K562 (cell line): ENCODE measurements at regions not wholly inside any gene's neighbourhood (a gene's known extent, or its start where the extent isn't known, plus 50 kb on each side); places are given as distances from the start of the nearest gene placed in this dataset.

Experiments used
- ATAC-seq: fragments of 200-7000 bp; cut with Tn5 transposase; 3 replicates; pipeline ENCODE4 v1.9.1; 2020; ENCODE audit warnings: moderate library complexity
- BruUV-seq: library from RNA; stranded (reverse); fragments of 400-500 nt; replicated peaks from 2 replicates; lab custom pipeline; 2021; lab: Mats Ljungman, UMichigan
- CTCF ChIA-PET: fragments of 300-600 bp; formaldehyde crosslinking; extraction: SDS; loops from one replicate; lab custom pipeline; 2021; ENCODE audit warnings: low intra/inter-chr PET ratio; lab: Yijun Ruan, JAX
- POLR2A ChIA-PET: fragments of 300-600, 350-650 bp; sonication (Branson Sonifier 250); formaldehyde crosslinking; extraction: SDS; loops from one replicate; lab custom pipeline; 2021; ENCODE audit warnings: antibody characterized with exemption, inconsistent platforms; lab: Yijun Ruan, JAX
- DNase-seq, 4 experiments: peaks; one replicate each; pipeline versions ENCODE4 v3.0.0 to v3.0.0-alpha.2; 2011 to 2018; ENCODE audit warnings: low spot score in 3 of 4, mixed read lengths in 3 of 4; ENCODE audit errors: extremely low read depth in 1 of 4
- FAIRE-seq: peaks from 2 replicates; lab custom pipeline; 2011; peaks lifted over from hg19 to GRCh38; lab: Jason Lieb, UNC
- H2AFZ ChIP-seq: 2 replicates; pipeline ENCODE4 v1.6.0; 2011; ENCODE audit warnings: low read depth, low read length, control low read depth, inconsistent platforms
- H3K27ac ChIP-seq: fragments of 200-600 bp; 3 replicates; pipeline ENCODE4 v1.8.0; 2011; ENCODE audit warnings: low read depth, mild to moderate bottlenecking, control low read depth, inconsistent platforms, low read length, moderate library complexity, mixed read lengths; ENCODE audit errors: extremely low read depth
- H3K27me3 ChIP-seq, 2 experiments: fragments of 300-600 bp in 1 of 2; 2 replicates in 1 of 2; 3 replicates in 1 of 2; pipeline versions ENCODE4 v1.6.0 to v1.8.0; 2011; ENCODE audit warnings: inconsistent platforms in 2 of 2, low read length in 2 of 2, mild to moderate bottlenecking in 1 of 2, mixed read lengths in 1 of 2, moderate library complexity in 1 of 2; ENCODE audit not compliant: control insufficient read depth in 2 of 2, insufficient read depth in 2 of 2
- H3K36me3 ChIP-seq: fragments of 300-600 bp; 3 replicates; pipeline ENCODE4 v1.8.0; 2011; ENCODE audit warnings: mild to moderate bottlenecking, low read length, inconsistent platforms; ENCODE audit not compliant: control insufficient read depth, insufficient read depth
- H3K4me1 ChIP-seq, 2 experiments: fragments of 200-600 bp in 1 of 2; replicated peaks in 1 of 2; 2 replicates in 1 of 2; 3 replicates in 1 of 2; pipeline versions ENCODE4 v1.5.1 to v1.8.0; 2011; ENCODE audit warnings: inconsistent platforms in 2 of 2, low read length in 2 of 2, mild to moderate bottlenecking in 1 of 2, mixed read lengths in 1 of 2, moderate library complexity in 1 of 2; ENCODE audit not compliant: control insufficient read depth in 2 of 2, insufficient read depth in 2 of 2
- H3K4me2 ChIP-seq: 2 replicates; pipeline ENCODE4 v1.6.1; 2011; ENCODE audit warnings: low read length, control low read depth, inconsistent platforms, mixed read lengths; ENCODE audit not compliant: insufficient read depth
- H3K4me3 ChIP-seq: fragments of 200-600 bp; sonication (generic), shearing (Covaris generic); 2 replicates; pipeline ENCODE4 v1.5.1; 2016; ENCODE audit warnings: control low read depth, inconsistent platforms
- H3K79me2 ChIP-seq: fragments of 200-600 bp; 3 replicates; pipeline ENCODE4 v1.8.0; 2011; ENCODE audit warnings: low read length, inconsistent platforms; ENCODE audit not compliant: control insufficient read depth, insufficient read depth
- H3K9ac ChIP-seq, 2 experiments: 2 replicates each; pipeline versions ENCODE4 v1.6.0 to v1.6.1; 2011; ENCODE audit warnings: low read depth in 2 of 2, low read length in 2 of 2, control low read depth in 1 of 2, inconsistent platforms in 1 of 2, mild to moderate bottlenecking in 1 of 2, mixed read lengths in 1 of 2; ENCODE audit not compliant: insufficient read depth in 1 of 2
- H3K9me1 ChIP-seq: one replicate; pipeline ENCODE4 v1.6.0; 2011; ENCODE audit warnings: inconsistent platforms, mild to moderate bottlenecking, low read length, moderate library complexity; ENCODE audit not compliant: control insufficient read depth, insufficient read depth
- H3K9me3 ChIP-seq: replicated peaks from 2 replicates; pipeline ENCODE4 v1.5.1; 2011; ENCODE audit warnings: low read depth, low read length, inconsistent platforms; ENCODE audit not compliant: control insufficient read depth, insufficient read depth
- H4K20me1 ChIP-seq: replicated peaks from 2 replicates; pipeline ENCODE4 v1.6.1; 2011; ENCODE audit warnings: low read length, inconsistent platforms, mixed read lengths; ENCODE audit not compliant: control insufficient read depth, insufficient read depth
- BRCA1 ChIP-seq, 2 experiments: fragments of 450-650 bp in 1 of 2; sonication (generic) in 1 of 2; formaldehyde crosslinking in 1 of 2; IDR thresholded peaks; 2 replicates each; pipeline versions ENCODE4 v1.5.0 to v1.6.1; 2017 to 2020; ENCODE audit warnings: mild to moderate bottlenecking in 1 of 2, missing genetic modification reagents in 1 of 2
- CAMTA2 ChIP-seq: fragments of 250-450 bp; sonication (Bioruptor Pico); conservative IDR thresholded peaks from 2 replicates; pipeline ENCODE4 v1.5.1; 2022
- CBX5 ChIP-seq: IDR thresholded peaks from 2 replicates; pipeline ENCODE4 v1.6.1; 2014; ENCODE audit warnings: low read depth, borderline replicate concordance
- CEBPG ChIP-seq, 3 experiments: fragments of 200-800 bp in 1 of 3; sonication (Bioruptor generic) in 1 of 3; sonication (generic) in 1 of 3; formaldehyde crosslinking in 1 of 3; IDR thresholded peaks in 2 of 3; conservative IDR thresholded peaks in 1 of 3; 2 replicates each; pipeline versions ENCODE4 v1.6.1 to v1.8.0; 2016 to 2022; ENCODE audit warnings: missing compliant biosample characterization in 2 of 3, missing genetic modification characterization in 2 of 3, mild to moderate bottlenecking in 1 of 3, missing genetic modification reagents in 1 of 3
- ZC3H11A ChIP-seq: IDR thresholded peaks from 2 replicates; pipeline ENCODE4 v1.6.1; 2012; ENCODE audit warnings: low read depth, low read length, improper control_type of control experiment
- ZNF41 ChIP-seq: fragments of 250-450 bp; sonication (Bioruptor Pico); conservative IDR thresholded peaks from 2 replicates; pipeline ENCODE4 v1.4.0; 2020; ENCODE audit warnings: mild to moderate bottlenecking
- ZSCAN32 ChIP-seq: fragments of 450-650 bp; formaldehyde crosslinking; IDR thresholded peaks from 2 replicates; pipeline ENCODE4 v1.4.0; 2020; ENCODE audit warnings: mild to moderate bottlenecking, moderate library complexity
- WGBS: fragments of 100-300 bp; shearing (Covaris generic); methylation state at CpG from one replicate; pipeline ENCODE4 v1.1.6; 2016; ENCODE audit warnings: low coverage, mixed read lengths; ENCODE audit not compliant: insufficient coverage; ENCODE audit errors: missing lambda C conversion rate; 5-methylcytosine and 5-hydroxymethylcytosine counted together
- in situ Hi-C: fragments of 300-500 bp; cut with MboI; formaldehyde crosslinking; loops from 4 replicates; pipeline ENCODE4 v1.15.0; 2018; ENCODE audit warnings: inconsistent platforms, mixed read lengths
- intact Hi-C: fragments of 100-400 bp; cut with micrococcal nuclease; formaldehyde crosslinking; loops from 2 replicates; pipeline ENCODE4 v1.14.2; 2022
- TF ChIP-seq, protein P1 (sequence below), 2 experiments: fragments of 450-650 bp in 1 of 2; sonication (generic) in 1 of 2; formaldehyde crosslinking in 1 of 2; IDR thresholded peaks in 1 of 2; conservative IDR thresholded peaks in 1 of 2; 2 replicates each; pipeline versions ENCODE4 v1.6.1 to v1.8.1; 2016 to 2023; ENCODE audit warnings: mild to moderate bottlenecking in 2 of 2, moderate library complexity in 2 of 2, inconsistent platforms in 1 of 2, missing genetic modification reagents in 1 of 2

DNA sequence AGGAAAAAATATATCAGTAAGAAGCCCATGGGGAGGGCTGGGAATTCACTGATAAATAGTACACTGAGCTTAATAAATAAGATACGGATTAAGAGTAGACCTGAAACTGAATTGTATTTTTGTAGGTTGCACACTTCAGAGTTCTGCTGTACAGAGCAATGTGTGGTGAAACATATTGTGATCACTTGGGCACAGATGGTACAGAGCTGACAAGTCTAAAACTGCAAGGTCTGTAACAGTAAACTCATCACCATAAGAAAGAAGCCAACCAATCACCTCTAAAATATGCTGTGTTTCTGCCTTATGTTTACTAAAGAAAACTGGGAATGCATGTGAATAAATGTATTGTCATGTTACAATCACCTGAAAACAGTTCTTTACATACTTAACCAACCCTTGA lies 360.7 kb downstream of the MRPL39 start (continued):
- TF ChIP-seq BRCA1 (IDR thresholded peaks at IDR 0.05) (no peak), BRCA1 (CRISPR knock-in tag; IDR thresholded peaks at IDR 0.05) (no peak), CAMTA2 (CRISPR knock-in tag) (no peak), CBX5 (no peak)
- TF ChIP-seq, all 486 proteins: peak for 0

DNA sequence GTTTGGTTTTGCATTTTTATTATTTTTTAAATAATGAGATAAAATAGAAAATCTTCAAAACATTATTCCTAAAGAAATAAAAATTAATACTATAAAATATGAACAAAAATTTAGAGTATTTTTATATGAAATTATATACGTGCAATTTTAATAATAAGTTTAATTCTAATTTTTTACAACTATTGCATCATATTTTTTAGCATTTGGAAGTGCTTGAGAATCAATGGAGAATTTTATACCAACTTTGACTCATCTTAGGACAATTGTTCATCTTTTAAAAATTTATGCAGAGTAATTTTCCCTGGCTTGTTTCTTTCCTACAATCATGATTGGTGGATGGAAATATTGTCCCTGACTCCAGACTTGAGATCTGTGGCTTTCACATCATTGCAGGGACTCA lies 362.5 kb downstream of the MRPL39 start:
- ATAC-seq (no peak), FAIRE-seq (no peak), DNase-seq (no peak)
- H4K20me1 ChIP-seq: no peaks in the 10 kb centered on the region
- H3K9ac ChIP-seq: no peak overlapping the region
- H3K4me1 ChIP-seq: no peaks in the 10 kb centered on the region
- WGBS: 0% methylated on average over 1 of the region's 1 CpG
- no peaks in the 10 kb centered on the region for H3K79me2 ChIP-seq
- H3K4me3 ChIP-seq: no peak overlapping the region
- no peaks in the 10 kb centered on the region for H3K36me3 ChIP-seq
- no TSS peak for BruUV-seq
- CTCF ChIA-PET: no interaction called here
- H2AFZ ChIP-seq: no peak overlapping the region
- intact Hi-C loops (no loop called here), in situ Hi-C loops (no loop called here)
- no peaks in the 10 kb centered on the region for H3K27me3 ChIP-seq
- no peak overlapping the region for H3K4me2 ChIP-seq
- POLR2A ChIA-PET: no interaction called here
- TF ChIP-seq CEBPG (CRISPR knock-in tag; IDR thresholded peaks at IDR 0.05) (no peak), CEBPG (tag; conservative IDR thresholded peaks at IDR 0.05 in 1 of 2, IDR thresholded peaks at IDR 0.05 in 1 of 2) (peak in 1 of 2 experiments; percentile 94; a peak in 3 of 4 replicates), ZSCAN32 (CRISPR knock-in tag) (peak; percentile 56; the same call in 1 of the 2 replicates), ZC3H11A (no peak), ZNF41 (CRISPR knock-in tag) (no peak)
- TF ChIP-seq, protein P1, sequence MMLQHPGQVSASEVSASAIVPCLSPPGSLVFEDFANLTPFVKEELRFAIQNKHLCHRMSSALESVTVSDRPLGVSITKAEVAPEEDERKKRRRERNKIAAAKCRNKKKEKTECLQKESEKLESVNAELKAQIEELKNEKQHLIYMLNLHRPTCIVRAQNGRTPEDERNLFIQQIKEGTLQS (IDR thresholded peaks at IDR 0.05): 0 out of 2 replicates have a peak, but pooled peaks have one; percentile 9
- TF ChIP-seq, protein P1 (CRISPR knock-in tag; conservative IDR thresholded peaks at IDR 0.05): no peak
- no peak overlapping the region for H3K27ac ChIP-seq
- H3K9me1 ChIP-seq: no peaks in the 10 kb centered on the region
- no peaks in the 10 kb centered on the region; the same call in 1 of the 2 replicates for H3K9me3 ChIP-seq
